Dermis microvascular lymphatic vessel endothelial cell (primary cell): ENCODE measurements at regions not wholly inside any gene's neighbourhood (a gene's known extent, or its start where the extent isn't known, plus 50 kb on each side); places are given as distances from the start of the nearest gene placed in this dataset.
"Not testable (repeated sequence)": the region's sequence is repeated elsewhere in the genome, so short reads cannot be mapped to it uniquely, and the experiment has no call there.

Experiments
- DNase-seq, 2 donors: peaks; one replicate each; pipeline versions ENCODE4 v3.0.0 to v3.0.0-alpha.2; 2010; ENCODE audit warnings: low read depth in 2 of 2

GRCh38 chr14:101634850-101635748, 73.8 kb downstream of the DIO3 start:
- no peak for DNase-seq

GRCh38 chr14:101635749-101636560, 74.7 kb downstream of the DIO3 start:
- no peak for DNase-seq

GRCh38 chr14:101639241-101639833, 78.0 kb downstream of the DIO3 start:
- no peak for DNase-seq

GRCh38 chr14:101643651-101644050, 82.4 kb downstream of the DIO3 start:
- DNase-seq: no peak

- no peak for DNase-seq
Measured at GRCh38 chr14:101654051-101654450, 92.8 kb downstream of the DIO3 start.

GRCh38 chr14:101657372-101657771, 96.1 kb downstream of the DIO3 start:
- DNase-seq: no peak

GRCh38 chr14:101665478-101666078, 95.9 kb upstream of the PPP2R5C start:
- peak; percentile 2 to 49 for DNase-seq

GRCh38 chr14:101666264-101666663, 95.2 kb upstream of the PPP2R5C start:
- no peak for DNase-seq

GRCh38 chr14:101669629-101670028, 91.9 kb upstream of the PPP2R5C start:
- no peak for DNase-seq

GRCh38 chr14:101673873-101674272, 87.6 kb upstream of the PPP2R5C start:
- DNase-seq: no peak

- not testable (repeated sequence) for DNase-seq
Measured at GRCh38 chr14:101675835-101676234, 85.7 kb upstream of the PPP2R5C start.

GRCh38 chr14:101677912-101678327, 83.6 kb upstream of the PPP2R5C start:
- not testable (repeated sequence) for DNase-seq

- DNase-seq: no peak
Measured at GRCh38 chr14:101681795-101682194, 79.7 kb upstream of the PPP2R5C start.

- DNase-seq: no peak
Measured at GRCh38 chr14:101683365-101683764, 78.1 kb upstream of the PPP2R5C start.

GRCh38 chr14:101687756-101688546, 73.6 kb upstream of the PPP2R5C start:
- no peak for DNase-seq

GRCh38 chr14:101689039-101689501, 72.4 kb upstream of the PPP2R5C start:
- DNase-seq: no peak

- not testable (repeated sequence) for DNase-seq
Measured at GRCh38 chr14:101689966-101690365, 71.5 kb upstream of the PPP2R5C start.

GRCh38 chr14:101695659-101696058, 65.8 kb upstream of the PPP2R5C start:
- DNase-seq: no peak

- DNase-seq: no peak
Measured at GRCh38 chr14:101704140-101704539, 57.4 kb upstream of the PPP2R5C start.

- DNase-seq: peak in 1 of 2 donors; percentile 19
Measured at GRCh38 chr14:101705733-101706508, 55.6 kb upstream of the PPP2R5C start.
